ENCODE measurements at regions not wholly inside any gene's neighbourhood (a gene's known extent, or its start where the extent isn't known, plus 50 kb on each side); places are given as distances from the start of the nearest gene placed in this dataset.

DNA sequence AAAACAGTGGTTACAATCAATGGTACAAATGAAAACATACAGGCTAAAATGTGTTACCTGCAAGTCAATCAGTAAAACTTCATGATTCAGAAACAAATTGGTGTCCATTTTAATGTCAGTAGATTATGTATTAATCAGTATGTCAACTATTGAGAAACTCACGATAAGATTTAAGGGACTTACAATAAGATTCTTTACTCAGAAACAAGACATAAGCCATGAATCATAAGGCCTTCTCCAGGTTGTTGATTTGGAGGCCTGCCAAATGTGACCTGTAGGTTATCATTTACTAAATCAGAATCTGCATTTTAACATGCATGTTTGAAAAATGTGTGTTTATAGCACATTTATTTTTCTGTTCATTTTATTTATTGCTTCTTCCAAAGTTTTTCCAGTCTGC is 623.1 kb downstream of the CCDC85A start:
- TF ChIP-seq, protein P1, sequence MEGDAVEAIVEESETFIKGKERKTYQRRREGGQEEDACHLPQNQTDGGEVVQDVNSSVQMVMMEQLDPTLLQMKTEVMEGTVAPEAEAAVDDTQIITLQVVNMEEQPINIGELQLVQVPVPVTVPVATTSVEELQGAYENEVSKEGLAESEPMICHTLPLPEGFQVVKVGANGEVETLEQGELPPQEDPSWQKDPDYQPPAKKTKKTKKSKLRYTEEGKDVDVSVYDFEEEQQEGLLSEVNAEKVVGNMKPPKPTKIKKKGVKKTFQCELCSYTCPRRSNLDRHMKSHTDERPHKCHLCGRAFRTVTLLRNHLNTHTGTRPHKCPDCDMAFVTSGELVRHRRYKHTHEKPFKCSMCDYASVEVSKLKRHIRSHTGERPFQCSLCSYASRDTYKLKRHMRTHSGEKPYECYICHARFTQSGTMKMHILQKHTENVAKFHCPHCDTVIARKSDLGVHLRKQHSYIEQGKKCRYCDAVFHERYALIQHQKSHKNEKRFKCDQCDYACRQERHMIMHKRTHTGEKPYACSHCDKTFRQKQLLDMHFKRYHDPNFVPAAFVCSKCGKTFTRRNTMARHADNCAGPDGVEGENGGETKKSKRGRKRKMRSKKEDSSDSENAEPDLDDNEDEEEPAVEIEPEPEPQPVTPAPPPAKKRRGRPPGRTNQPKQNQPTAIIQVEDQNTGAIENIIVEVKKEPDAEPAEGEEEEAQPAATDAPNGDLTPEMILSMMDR (IDR thresholded peaks at IDR 0.05; ENCODE audit: insufficient read depth, low read length, poor library complexity, severe bottlenecking) = no peak
- TF ChIP-seq EZH2phosphoT487 (conservative IDR thresholded peaks at IDR 0.05; ENCODE audit: low read length) = no peak

Data from SU-DHL-6 (cell line).